Aorta (tissue), 5 donors: ENCODE measurements at regions not wholly inside any gene's neighbourhood (a gene's known extent, or its start where the extent isn't known, plus 50 kb on each side); places are given as distances from the start of the nearest gene placed in this dataset.
A peak's percentile ranks its signal among the peaks of the same experiment; 100 is the strongest.

ENCODE experiments used
- ATAC-seq: fragments of 200-7000 bp; cut with Tn5 transposase; one replicate; pipeline ENCODE4 v1.9.1; 2022; ENCODE audit warnings: moderate library complexity; ENCODE audit not compliant: low FRiP score
- DNase-seq, 2 donors: peaks; one replicate each; pipeline ENCODE4 v3.0.0-alpha.2; 2020
- H3K27ac ChIP-seq, 2 donors: one replicate each; pipeline ENCODE4 v1.5.1; 2013; ENCODE audit warnings: low read length in 2 of 2, mild to moderate bottlenecking in 2 of 2, moderate library complexity in 2 of 2, control low read depth in 1 of 2, inconsistent platforms in 1 of 2, low read depth in 1 of 2
- H3K27me3 ChIP-seq, 2 donors: one replicate each; pipeline ENCODE4 v1.6.1; 2013; ENCODE audit warnings: control low read depth in 1 of 2, low read length in 1 of 2, mild to moderate bottlenecking in 1 of 2, moderate library complexity in 1 of 2; ENCODE audit not compliant: insufficient read depth in 2 of 2, control insufficient read depth in 1 of 2
- H3K36me3 ChIP-seq, 2 donors: one replicate each; pipeline ENCODE4 v1.6.1; 2013; ENCODE audit warnings: control low read depth in 1 of 2, low read length in 1 of 2, mild to moderate bottlenecking in 1 of 2; ENCODE audit not compliant: insufficient read depth in 2 of 2, control insufficient read depth in 1 of 2
- H3K4me1 ChIP-seq, 2 donors: one replicate each; pipeline ENCODE4 v1.6.1; 2013; ENCODE audit warnings: low read length in 2 of 2, control low read depth in 1 of 2, mild to moderate bottlenecking in 1 of 2, moderate library complexity in 1 of 2; ENCODE audit not compliant: insufficient read depth in 2 of 2, control insufficient read depth in 1 of 2
- H3K4me3 ChIP-seq, 2 donors: one replicate each; pipeline ENCODE4 v1.5.1; 2013; ENCODE audit warnings: low read length in 2 of 2, control low read depth in 1 of 2, mild to moderate bottlenecking in 1 of 2
- H3K9me3 ChIP-seq: one replicate; pipeline ENCODE4 v1.6.1; 2013; ENCODE audit warnings: mild to moderate bottlenecking, low read length; ENCODE audit not compliant: control insufficient read depth
- WGBS, 2 donors: extraction: QIAGEN DNeasy Blood & Tissue Kit; methylation state at CpG; one replicate each; pipeline ENCODE4 v1.1.7; 2013; 5-methylcytosine and 5-hydroxymethylcytosine counted together
- intact Hi-C, 2 donors: fragments of 100-400 bp; cut with DNase I; formaldehyde crosslinking; loops; one replicate each; pipeline versions ENCODE4 v1.14.2 to v1.15.0; 2022
- donor health status: healthy with polysubstance abuse.
- donor health status: Bipolar disorder and iron deficiency.
- donor health status: DM: no; HTN: no; CAD: no.
- donor health status: DM: no; HTN: no; CAD: no.
- donor health status: DM: yes; HTN: yes; CAD: no.

GRCh38 chr7:17546189-17546588 is 247.7 kb downstream of the AHR start:
- Histone ChIP-seq H3K4me1 (peaks cover 0 to 2% of the 10 kb centered on the region in 2 donors), H3K27ac (no peak overlapping the region), H3K36me3 (no peaks in the 10 kb centered on the region), H3K4me3 (no peak overlapping the region), H3K9me3 (no peaks in the 10 kb centered on the region), H3K27me3 (no peaks in the 10 kb centered on the region)
- WGBS, 2 donors, result 40 to 41% methylated on average over 3 of the region's 3 CpGs
- DNase-seq (no peak), ATAC-seq (no peak)
- intact Hi-C loops, result no loop called here

GRCh38 chr7:17546592-17546991 is 248.1 kb downstream of the AHR start:
- Histone ChIP-seq H3K27ac (no peak overlapping the region), H3K36me3 (no peaks in the 10 kb centered on the region), H3K4me1 (peaks cover 0 to 2% of the 10 kb centered on the region in 2 donors)

GRCh38 chr7:17548014-17548653 is 249.7 kb downstream of the AHR start:
- Histone ChIP-seq H3K9me3 (no peaks in the 10 kb centered on the region), H3K4me3 (no peak overlapping the region), H3K27me3 (no peaks in the 10 kb centered on the region), H3K4me1 (peaks cover 0 to 2% of the 10 kb centered on the region in 2 donors), H3K36me3 (no peaks in the 10 kb centered on the region), H3K27ac (no peak overlapping the region)
- DNase-seq, result no peak
- WGBS, 2 donors, result 92 to 94% methylated on average over 4 of the region's 4 CpGs
- intact Hi-C loops, result no loop called here
- ATAC-seq, result no peak

More at GRCh38 chr7:17546592-17546991, 248.1 kb downstream of the AHR start:
- Histone ChIP-seq H3K9me3 (no peaks in the 10 kb centered on the region), H3K4me3 (no peak overlapping the region), H3K27me3 (no peaks in the 10 kb centered on the region)
- intact Hi-C loops, result no loop called here
- ATAC-seq, result peak; percentile 62
- WGBS, 2 donors, result 88 to 100% methylated on average over 1 of the region's 1 CpG
- DNase-seq, result no peak

GRCh38 chr7:17549406-17549805 is 251.0 kb downstream of the AHR start:
- intact Hi-C loops, result no loop called here
- WGBS, 2 donors, result 72 to 75% methylated on average over 2 of the region's 2 CpGs
- no peak for ATAC-seq
- no peak overlapping the region for H3K4me3 ChIP-seq
- H3K27me3 ChIP-seq, result no peaks in the 10 kb centered on the region
- H3K36me3 ChIP-seq, result no peaks in the 10 kb centered on the region
- H3K27ac ChIP-seq, result no peak overlapping the region
- peaks cover 0 to 2% of the 10 kb centered on the region in 2 donors for H3K4me1 ChIP-seq
- H3K9me3 ChIP-seq, result no peaks in the 10 kb centered on the region
- DNase-seq, result no peak

GRCh38 chr7:17552373-17552772 is 253.9 kb downstream of the AHR start:
- intact Hi-C loops, result no loop called here
- no peaks in the 10 kb centered on the region for H3K9me3 ChIP-seq
- ATAC-seq (no peak), DNase-seq (no peak)
- 79 to 86% methylated on average over 6 of the region's 6 CpGs for WGBS, 2 donors
- no peak overlapping the region for H3K27ac ChIP-seq
- H3K36me3 ChIP-seq, result no peaks in the 10 kb centered on the region
- H3K4me1 ChIP-seq, result peaks cover 0 to 7% of the 10 kb centered on the region in 2 donors
- no peaks in the 10 kb centered on the region for H3K27me3 ChIP-seq
- no peak overlapping the region for H3K4me3 ChIP-seq

- Histone ChIP-seq H3K27me3 (no peaks in the 10 kb centered on the region), H3K4me1 (peaks cover 0 to 7% of the 10 kb centered on the region in 2 donors), H3K27ac (no peak overlapping the region), H3K36me3 (no peaks in the 10 kb centered on the region), H3K9me3 (no peaks in the 10 kb centered on the region), H3K4me3 (no peak overlapping the region)
- DNase-seq (no peak), ATAC-seq (no peak)
- WGBS, 2 donors, result 88 to 93% methylated on average over 1 of the region's 1 CpG
- intact Hi-C loops, result no loop called here
Measured at GRCh38 chr7:17552952-17553351, 254.5 kb downstream of the AHR start.

GRCh38 chr7:17554341-17555015 is 256.0 kb downstream of the AHR start:
- DNase-seq (no peak), ATAC-seq (no peak)
- no peak overlapping the region for H3K4me3 ChIP-seq
- H3K36me3 ChIP-seq, result no peaks in the 10 kb centered on the region
- intact Hi-C loops, result no loop called here
- WGBS, 2 donors, result 95 to 97% methylated on average over 7 of the region's 7 CpGs
- H3K27ac ChIP-seq, result no peak overlapping the region
- H3K9me3 ChIP-seq, result no peaks in the 10 kb centered on the region
- H3K27me3 ChIP-seq, result no peaks in the 10 kb centered on the region
- H3K4me1 ChIP-seq, result peaks cover 0 to 7% of the 10 kb centered on the region in 2 donors

- Histone ChIP-seq H3K9me3 (no peaks in the 10 kb centered on the region), H3K27ac (peak overlapping the region in 1 of 2 donors; percentile 28), H3K4me3 (no peak overlapping the region), H3K4me1 (peaks cover 0 to 7% of the 10 kb centered on the region in 2 donors), H3K36me3 (no peaks in the 10 kb centered on the region), H3K27me3 (no peaks in the 10 kb centered on the region)
- WGBS, 2 donors, result 19 to 30% methylated on average over 1 of the region's 1 CpG
- DNase-seq (no peak), ATAC-seq (peak; percentile 23)
- intact Hi-C loops, result no loop called here
Measured at GRCh38 chr7:17556247-17556956, 257.9 kb downstream of the AHR start.
